HG02571 (cell line): ENCODE measurements at regions not wholly inside any gene's neighbourhood (a gene's known extent, or its start where the extent isn't known, plus 50 kb on each side); places are given as distances from the start of the nearest gene placed in this dataset.

Source experiments
- ATAC-seq: cut with Tn5 transposase; IDR thresholded peaks from one replicate; pipeline ENCODE4 v1.9.1; 2021; ENCODE audit warnings: mild to moderate bottlenecking, moderate library complexity; ENCODE audit not compliant: unreplicated experiment

DNA sequence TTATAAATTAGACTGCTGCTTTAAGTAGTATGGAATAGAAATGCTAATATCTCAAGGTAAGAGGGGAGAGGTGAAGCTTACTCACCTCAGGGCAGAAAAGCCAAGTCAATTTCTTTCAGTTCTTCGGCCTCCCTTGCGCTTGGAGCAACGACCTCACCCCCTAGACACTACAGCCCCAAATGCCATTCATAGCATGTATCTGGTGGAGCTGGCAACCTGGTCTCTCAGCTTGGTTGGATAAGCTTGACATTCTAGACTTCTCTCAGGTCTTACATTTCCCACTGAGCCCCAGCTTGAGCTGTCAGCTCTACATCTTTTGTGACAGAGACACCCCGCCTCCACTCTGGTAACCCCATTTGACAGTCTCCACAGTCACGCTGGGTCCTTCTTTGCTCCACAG, 154.9 kb downstream of the ZNF608 start:
- ATAC-seq = no peak

DNA sequence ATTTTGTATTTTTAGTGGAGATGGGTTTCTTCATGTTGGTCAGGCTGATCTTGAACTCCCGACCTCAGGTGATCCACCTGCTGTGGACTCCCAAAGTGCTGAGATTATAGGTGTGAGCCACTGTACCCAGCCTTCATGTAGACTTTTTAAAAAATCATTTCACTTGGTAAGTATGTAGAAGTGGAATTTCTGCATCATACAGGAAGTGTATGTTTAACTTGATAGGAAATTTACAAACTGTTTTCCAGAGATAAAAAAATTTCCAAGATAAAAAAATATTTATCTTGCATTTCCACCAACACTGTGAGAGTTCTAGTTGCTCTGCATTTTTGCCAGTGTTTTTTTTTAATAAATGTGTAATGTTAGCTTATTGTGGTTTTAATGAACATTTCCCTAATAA, 155.8 kb downstream of the ZNF608 start:
- ATAC-seq = no peak

GRCh38 chr5:124587280-124587679, 159.2 kb downstream of the ZNF608 start:
- ATAC-seq = no peak

DNA sequence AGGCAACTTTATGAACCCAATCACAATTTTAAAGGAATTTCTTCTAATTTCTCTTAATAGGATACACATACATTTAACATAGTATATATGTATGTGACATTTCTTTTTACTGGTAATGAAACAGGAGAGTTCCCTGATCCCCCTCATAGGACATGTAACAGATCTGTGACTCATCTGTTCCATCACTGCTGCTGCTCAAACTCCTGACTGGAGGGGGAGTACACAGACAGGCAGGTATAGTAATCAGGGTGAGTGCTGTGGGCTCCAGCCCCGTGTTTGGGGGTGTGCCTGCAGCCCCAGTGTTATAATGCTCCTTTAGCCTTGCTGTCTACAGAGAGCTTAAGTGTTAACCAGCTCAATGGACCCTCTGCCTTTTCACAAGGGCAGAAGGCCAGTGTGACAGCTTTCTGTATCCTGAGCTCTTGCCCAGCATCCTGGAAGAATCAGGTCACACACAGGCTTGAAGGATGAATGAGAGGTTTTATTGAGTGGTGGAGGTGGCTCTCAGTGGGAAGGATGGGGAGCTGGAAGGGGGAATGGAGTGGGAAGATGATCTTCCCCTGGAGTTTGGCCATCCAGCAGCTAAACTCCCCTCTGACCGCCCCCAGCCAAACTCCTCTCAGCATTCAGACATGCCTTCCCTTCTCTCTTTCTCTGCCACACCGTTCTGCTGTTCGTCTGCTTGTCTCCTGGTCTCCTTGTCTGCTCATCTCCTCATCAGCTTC, 161.3 kb downstream of the ZNF608 start:
- no peak for ATAC-seq

DNA sequence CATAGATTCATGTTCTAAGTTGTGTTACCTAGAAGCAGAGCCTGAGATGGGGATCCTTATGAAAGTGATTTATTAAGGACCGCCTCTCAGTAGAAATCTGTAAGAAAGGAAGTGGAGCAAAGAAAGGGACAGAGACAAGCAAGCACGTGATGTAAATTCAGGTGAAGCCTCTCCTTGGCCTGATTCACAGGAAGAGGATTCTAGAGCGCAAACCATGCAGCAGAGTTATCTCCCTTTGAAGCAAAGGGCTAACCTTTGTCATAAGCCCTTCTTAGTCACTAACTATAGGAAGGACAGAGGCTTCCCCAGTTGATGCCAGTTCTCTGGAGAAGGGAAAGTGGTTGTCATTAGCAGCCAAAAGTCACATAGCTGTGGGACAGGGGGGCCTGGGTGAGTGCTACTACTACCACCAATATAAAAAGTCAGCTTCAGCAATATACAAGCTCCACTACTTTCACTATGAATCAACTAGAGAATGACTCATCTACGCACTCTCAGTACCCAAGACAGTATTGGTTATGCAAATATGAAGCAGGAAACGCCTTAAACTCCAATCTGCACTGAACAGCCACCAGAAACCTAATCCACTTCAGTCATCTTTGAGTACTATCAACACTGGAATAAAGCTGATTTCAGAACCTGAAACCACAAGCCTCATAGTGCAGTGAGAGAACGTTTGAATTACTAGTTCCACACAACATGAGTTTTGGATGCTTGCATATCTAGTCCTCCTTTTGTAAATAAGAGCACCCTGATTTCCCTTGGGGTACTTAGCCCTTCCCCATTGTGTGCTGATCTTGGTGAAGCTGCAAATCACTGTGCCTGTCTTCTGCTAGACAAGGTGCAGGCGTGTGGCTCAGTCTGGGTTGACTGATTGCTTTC, 162.7 kb downstream of the ZNF608 start:
- ATAC-seq = peak; percentile 99

- no peak for ATAC-seq
These were observed 163.9 kb downstream of the ZNF608 start for GRCh38 chr5:124582561-124582840.

DNA sequence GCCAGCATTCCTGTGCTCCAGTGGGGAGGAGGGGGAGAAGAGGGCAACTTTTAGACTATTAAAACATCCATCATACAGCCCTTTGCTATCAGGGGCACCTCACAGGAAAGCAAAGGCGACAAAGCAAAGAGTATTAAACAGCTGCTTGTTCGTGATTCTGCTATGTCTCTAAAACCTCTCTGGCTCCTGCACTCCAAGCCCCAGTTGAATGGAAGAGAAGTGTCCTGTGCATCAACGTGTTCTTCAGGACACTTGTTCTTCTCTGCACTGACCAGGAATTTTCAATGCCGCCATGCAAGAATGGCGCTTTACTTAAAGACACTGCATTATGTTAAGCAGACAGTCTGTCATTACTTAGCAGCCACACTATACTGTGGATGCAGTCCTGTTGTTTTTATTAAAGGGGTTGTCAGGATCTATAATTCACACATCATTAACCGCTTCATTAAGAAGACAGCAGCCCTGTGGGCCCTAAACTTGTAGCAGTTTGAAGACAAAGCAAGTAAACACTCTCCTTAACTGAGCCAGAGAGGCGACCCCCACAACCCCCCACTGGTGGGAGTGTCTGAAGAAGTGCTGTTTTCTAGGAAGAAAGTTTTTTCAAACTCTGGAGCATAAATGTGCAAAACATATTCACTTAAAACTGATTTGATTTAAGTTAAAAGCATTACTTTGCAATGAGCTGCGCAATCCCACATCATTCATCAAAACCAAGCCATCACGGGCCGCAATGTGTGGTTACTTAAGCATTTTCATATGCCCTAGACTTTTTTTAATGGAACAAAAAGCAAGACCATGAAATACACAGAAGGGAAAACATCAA, 164.5 kb downstream of the ZNF608 start:
- no peak for ATAC-seq

DNA sequence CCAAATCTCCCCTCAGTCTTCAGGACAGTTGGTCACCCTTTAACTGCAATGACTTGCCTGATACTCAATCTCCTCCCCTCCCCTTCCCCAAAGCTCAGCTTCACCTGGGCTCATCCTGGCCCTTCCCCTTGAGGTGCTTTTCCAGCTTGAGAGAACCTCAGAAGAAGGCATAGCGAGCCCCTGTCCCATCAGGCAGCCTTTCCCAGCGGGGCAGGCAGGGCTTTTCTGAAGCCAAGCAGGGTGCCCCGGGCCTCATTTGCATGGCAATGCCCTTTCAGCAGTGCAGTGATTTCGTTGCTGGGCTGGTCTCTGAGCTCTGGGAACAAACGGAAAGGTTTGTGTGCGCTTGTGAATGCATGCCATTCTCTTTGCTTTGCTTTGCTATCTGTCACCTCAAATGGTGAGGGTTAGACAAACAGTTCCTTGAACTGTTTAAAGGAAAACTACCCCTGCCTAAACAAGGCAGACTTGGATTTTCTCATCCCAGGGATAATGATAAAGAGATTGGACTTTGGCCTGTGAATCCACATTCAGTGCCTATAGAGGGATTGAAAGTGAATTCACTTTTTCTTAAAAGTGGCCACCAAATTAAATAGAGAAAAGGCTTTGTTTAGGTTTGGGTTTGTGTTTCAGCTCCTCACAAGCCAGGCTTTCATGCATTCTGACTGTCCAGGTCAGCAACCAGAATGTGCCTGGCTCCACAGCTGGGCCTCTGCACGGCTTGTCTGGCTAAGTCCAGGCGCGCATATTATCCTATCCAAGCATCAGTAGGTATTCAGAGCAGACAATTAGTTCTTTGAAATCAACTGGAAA, 165.3 kb downstream of the ZNF608 start:
- no peak for ATAC-seq

DNA sequence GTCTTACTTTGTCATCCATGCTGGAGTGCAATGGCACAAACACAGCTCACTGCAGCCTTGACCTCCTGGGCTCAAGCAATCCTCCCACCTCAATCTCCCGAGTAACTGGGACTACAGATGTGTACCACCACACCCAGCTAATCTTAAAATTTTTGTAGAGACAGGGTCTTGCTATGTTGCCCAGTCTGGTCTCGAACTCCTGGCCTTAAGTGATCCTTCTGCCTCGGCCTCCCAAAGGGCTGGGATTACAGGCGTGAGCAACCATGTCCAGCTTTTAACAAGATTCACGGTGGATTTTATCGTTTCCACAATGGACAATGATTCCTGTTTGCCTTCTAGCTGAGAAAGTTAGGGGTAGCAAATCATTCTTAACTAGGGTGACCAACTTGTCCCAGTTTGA, 165.9 kb downstream of the ZNF608 start:
- ATAC-seq = no peak

GRCh38 chr5:124576848-124577409, 169.5 kb downstream of the ZNF608 start:
- ATAC-seq = peak; percentile 96

- ATAC-seq = no peak
These were observed 170.7 kb downstream of the ZNF608 start for GRCh38 chr5:124575725-124576124.

GRCh38 chr5:124574521-124575436, 171.7 kb downstream of the ZNF608 start:
- no peak for ATAC-seq

GRCh38 chr5:124572971-124573370, 173.5 kb downstream of the ZNF608 start:
- no peak for ATAC-seq

DNA sequence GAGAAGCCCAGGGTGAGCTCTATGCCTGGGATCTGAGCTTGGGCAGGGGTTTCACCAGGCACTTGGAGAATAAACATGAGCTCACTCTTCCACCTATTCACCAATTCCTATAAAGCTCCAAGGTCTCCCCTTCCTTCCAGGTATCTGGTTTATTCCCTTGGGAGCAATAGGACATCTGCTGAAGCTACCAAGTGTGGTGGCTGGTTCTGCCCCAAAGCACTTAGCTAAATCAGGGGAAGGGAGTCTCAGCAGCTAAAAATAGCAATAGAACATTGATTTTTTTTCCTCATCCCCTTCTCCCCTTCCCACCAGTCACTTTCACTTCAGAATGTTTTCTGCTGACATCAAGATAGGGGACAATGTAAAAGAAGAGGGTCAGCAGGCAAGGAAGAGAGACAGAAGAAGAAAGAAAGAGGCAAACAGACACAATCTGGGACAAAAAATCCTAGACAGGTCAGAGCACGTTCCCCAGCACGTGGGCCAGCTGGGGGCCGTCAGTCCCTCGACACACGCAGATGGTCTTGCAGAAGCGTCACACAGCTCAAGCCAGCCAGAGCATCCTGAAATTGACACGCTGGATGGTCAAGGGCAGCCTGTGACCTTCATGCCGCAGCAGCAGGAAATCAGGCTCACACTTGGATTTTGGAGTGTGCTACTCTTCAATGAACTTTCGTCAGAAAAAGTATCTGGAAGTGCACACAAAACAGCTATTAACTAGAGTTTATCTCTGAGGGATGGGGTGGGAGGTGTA, 176.0 kb downstream of the ZNF608 start:
- no peak for ATAC-seq

GRCh38 chr5:124566875-124567450, 179.5 kb downstream of the ZNF608 start:
- ATAC-seq = no peak

DNA sequence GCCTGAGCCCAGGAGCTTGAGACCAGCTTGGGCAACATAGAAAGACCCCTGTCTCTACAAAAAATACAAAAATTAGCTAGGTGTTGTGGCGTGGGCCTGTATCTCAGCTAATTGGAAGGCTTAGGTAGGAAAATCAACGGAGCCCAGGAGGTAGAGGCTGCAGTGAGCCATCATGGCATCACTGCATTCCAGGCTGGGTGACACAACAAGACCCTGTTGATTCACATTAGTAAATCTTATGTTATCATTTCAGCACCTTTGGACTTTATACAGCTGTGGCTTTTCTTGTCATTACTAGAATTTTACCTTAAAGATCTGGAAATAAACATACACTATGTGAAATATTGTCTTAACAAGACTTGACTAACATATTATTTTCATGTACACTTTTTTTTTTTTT, 185.0 kb downstream of the ZNF608 start:
- no peak for ATAC-seq

GRCh38 chr5:124560370-124560769, 186.1 kb downstream of the ZNF608 start:
- no peak for ATAC-seq

DNA sequence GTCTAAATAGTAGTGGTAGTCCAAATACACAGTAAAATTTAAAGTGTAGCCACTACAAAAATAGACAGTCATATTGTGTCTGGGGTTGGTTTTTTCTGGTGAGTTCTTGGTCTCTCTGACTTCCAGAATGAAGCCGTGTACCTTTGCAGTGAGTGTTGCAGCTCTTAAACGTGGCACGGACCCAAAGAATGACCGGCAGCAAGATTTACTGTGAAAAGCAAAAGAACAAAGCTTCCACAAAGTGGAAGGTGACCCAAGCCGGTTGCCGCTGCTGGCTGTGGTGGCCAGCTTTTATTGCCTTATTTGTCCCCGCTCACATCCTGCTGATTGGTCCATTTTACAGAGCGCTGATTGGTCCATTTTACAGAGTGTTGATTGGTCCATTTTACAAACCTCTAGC, 188.7 kb downstream of the ZNF608 start:
- no peak for ATAC-seq
